ENCODE measurements at regions not wholly inside any gene's neighbourhood (a gene's known extent, or its start where the extent isn't known, plus 50 kb on each side); places are given as distances from the start of the nearest gene placed in this dataset.

DNA sequence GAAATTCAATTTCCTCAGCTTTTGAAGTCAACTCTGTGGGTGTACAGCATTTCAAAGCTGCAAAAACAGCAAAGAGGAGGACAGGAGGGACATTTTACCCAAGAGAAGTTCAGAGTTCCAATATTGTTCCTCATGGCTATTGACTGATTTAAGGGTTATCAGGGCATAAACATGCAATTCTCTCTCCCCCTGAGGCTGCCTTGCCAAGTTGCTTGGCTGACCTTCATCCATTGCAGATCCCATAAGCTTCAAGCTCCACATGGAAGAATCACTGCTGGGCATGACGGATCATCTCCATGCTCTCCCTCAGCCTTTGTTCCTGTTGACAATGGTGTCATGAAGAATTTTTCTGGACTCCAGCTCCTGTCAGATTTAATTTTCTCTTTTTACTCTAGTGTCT, 115.2 kb upstream of the SERBP1 start:
- H3K9me3 ChIP-seq (ENCODE audit: control insufficient read depth, insufficient read depth, low read depth, low read length): no peaks in the 10 kb centered on the region
- ChIA-PET POLR2A (no interaction called here), CTCF (interaction anchor here (0.7 to 3.1 kb wide), 7 partner anchors 10 to 215 kb away, joined by 3 to 23 read pairs (median 5); no protein-coding TSS in a partner anchor)
- no peak overlapping the region for H3K27ac ChIP-seq (ENCODE audit: extremely low read depth, low read depth, low read length)
- TF ChIP-seq ZNF654 (tag by site-specific recombination; IDR thresholded peaks at IDR 0.05; ENCODE audit: low read depth): no peak
- TF ChIP-seq ZNF48 (tag by site-specific recombination; IDR thresholded peaks at IDR 0.05): no peak
- no peak for TF ChIP-seq ZBTB17 (tag by site-specific recombination; IDR thresholded peaks at IDR 0.05)
- no peak for TF ChIP-seq ZNF621 (tag by site-specific recombination; IDR thresholded peaks at IDR 0.05)
- no peak for TF ChIP-seq BCL11A (tag by site-specific recombination; IDR thresholded peaks at IDR 0.05; ENCODE audit: low read depth)
- no peak for TF ChIP-seq ZNF707 (tag by site-specific recombination; IDR thresholded peaks at IDR 0.05)
- TF ChIP-seq, protein P1, sequence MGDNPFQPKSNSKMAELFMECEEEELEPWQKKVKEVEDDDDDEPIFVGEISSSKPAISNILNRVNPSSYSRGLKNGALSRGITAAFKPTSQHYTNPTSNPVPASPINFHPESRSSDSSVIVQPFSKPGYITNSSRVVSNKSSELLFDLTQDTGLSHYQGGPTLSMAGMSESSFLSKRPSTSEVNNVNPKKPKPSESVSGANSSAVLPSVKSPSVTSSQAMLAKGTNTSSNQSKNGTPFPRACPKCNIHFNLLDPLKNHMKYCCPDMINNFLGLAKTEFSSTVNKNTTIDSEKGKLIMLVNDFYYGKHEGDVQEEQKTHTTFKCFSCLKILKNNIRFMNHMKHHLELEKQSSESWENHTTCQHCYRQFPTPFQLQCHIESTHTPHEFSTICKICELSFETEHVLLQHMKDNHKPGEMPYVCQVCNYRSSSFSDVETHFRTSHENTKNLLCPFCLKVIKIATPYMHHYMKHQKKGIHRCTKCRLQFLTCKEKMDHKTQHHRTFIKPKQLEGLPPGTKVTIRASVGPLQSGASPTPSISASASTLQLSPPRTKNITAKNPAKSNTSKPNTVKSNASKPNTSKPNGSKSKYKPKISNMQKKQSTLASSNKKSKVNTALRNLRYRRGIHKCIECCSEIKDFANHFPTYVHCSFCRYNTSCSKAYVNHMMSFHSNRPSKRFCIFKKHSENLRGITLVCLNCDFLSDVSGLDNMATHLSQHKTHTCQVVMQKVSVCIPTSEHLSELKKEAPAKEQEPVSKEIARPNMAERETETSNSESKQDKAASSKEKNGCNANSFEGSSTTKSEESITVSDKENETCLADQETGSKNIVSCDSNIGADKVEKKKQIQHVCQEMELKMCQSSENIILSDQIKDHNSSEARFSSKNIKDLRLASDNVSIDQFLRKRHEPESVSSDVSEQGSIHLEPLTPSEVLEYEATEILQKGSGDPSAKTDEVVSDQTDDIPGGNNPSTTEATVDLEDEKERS (tag by site-specific recombination; IDR thresholded peaks at IDR 0.05): no peak
- no peak for TF ChIP-seq SP7 (tag by site-specific recombination; IDR thresholded peaks at IDR 0.05)
- TF ChIP-seq, protein P2, sequence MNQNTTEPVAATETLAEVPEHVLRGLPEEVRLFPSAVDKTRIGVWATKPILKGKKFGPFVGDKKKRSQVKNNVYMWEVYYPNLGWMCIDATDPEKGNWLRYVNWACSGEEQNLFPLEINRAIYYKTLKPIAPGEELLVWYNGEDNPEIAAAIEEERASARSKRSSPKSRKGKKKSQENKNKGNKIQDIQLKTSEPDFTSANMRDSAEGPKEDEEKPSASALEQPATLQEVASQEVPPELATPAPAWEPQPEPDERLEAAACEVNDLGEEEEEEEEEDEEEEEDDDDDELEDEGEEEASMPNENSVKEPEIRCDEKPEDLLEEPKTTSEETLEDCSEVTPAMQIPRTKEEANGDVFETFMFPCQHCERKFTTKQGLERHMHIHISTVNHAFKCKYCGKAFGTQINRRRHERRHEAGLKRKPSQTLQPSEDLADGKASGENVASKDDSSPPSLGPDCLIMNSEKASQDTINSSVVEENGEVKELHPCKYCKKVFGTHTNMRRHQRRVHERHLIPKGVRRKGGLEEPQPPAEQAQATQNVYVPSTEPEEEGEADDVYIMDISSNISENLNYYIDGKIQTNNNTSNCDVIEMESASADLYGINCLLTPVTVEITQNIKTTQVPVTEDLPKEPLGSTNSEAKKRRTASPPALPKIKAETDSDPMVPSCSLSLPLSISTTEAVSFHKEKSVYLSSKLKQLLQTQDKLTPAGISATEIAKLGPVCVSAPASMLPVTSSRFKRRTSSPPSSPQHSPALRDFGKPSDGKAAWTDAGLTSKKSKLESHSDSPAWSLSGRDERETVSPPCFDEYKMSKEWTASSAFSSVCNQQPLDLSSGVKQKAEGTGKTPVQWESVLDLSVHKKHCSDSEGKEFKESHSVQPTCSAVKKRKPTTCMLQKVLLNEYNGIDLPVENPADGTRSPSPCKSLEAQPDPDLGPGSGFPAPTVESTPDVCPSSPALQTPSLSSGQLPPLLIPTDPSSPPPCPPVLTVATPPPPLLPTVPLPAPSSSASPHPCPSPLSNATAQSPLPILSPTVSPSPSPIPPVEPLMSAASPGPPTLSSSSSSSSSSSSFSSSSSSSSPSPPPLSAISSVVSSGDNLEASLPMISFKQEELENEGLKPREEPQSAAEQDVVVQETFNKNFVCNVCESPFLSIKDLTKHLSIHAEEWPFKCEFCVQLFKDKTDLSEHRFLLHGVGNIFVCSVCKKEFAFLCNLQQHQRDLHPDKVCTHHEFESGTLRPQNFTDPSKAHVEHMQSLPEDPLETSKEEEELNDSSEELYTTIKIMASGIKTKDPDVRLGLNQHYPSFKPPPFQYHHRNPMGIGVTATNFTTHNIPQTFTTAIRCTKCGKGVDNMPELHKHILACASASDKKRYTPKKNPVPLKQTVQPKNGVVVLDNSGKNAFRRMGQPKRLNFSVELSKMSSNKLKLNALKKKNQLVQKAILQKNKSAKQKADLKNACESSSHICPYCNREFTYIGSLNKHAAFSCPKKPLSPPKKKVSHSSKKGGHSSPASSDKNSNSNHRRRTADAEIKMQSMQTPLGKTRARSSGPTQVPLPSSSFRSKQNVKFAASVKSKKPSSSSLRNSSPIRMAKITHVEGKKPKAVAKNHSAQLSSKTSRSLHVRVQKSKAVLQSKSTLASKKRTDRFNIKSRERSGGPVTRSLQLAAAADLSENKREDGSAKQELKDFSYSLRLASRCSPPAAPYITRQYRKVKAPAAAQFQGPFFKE (tag by site-specific recombination; IDR thresholded peaks at IDR 0.05; ENCODE audit: borderline replicate concordance): no peak
- TF ChIP-seq ZNF514 (tag by site-specific recombination; IDR thresholded peaks at IDR 0.05): no peak
- TF ChIP-seq, protein P3, sequence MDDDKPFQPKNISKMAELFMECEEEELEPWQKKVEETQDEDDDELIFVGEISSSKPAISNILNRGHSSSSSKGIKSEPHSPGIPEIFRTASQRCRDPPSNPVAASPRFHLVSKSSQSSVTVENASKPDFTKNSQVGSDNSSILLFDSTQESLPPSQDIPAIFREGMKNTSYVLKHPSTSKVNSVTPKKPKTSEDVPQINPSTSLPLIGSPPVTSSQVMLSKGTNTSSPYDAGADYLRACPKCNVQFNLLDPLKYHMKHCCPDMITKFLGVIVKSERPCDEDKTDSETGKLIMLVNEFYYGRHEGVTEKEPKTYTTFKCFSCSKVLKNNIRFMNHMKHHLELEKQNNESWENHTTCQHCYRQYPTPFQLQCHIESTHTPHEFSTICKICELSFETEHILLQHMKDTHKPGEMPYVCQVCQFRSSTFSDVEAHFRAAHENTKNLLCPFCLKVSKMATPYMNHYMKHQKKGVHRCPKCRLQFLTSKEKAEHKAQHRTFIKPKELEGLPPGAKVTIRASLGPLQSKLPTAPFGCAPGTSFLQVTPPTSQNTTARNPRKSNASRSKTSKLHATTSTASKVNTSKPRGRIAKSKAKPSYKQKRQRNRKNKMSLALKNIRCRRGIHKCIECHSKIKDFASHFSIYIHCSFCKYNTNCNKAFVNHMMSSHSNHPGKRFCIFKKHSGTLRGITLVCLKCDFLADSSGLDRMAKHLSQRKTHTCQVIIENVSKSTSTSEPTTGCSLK (tag by site-specific recombination; IDR thresholded peaks at IDR 0.05): no peak
- TF ChIP-seq SP3 (tag by site-specific recombination; IDR thresholded peaks at IDR 0.05): no peak
- no peak for TF ChIP-seq ZBTB8A (tag by site-specific recombination; IDR thresholded peaks at IDR 0.05)
- no peak for TF ChIP-seq ZNF433 (tag by site-specific recombination; IDR thresholded peaks at IDR 0.05; ENCODE audit: low read depth)
- TF ChIP-seq ZNF416 (tag by site-specific recombination; IDR thresholded peaks at IDR 0.05): no peak
- no peak for TF ChIP-seq ZNF664 (tag by site-specific recombination; IDR thresholded peaks at IDR 0.05)
- no peak overlapping the region for H3K4me3 ChIP-seq (ENCODE audit: low read depth, low read length)
- no peaks in the 10 kb centered on the region for H3K4me1 ChIP-seq (ENCODE audit: control insufficient read depth, insufficient read depth, low read length)
- no peaks in the 10 kb centered on the region for H3K36me3 ChIP-seq (ENCODE audit: control insufficient read depth in 2 of 2, insufficient read depth in 1 of 2, low read length in 2 of 2)

All from HEK293 (cell line).